Brain microvascular endothelial cell (primary cell): ENCODE measurements at regions not wholly inside any gene's neighbourhood (a gene's known extent, or its start where the extent isn't known, plus 50 kb on each side); places are given as distances from the start of the nearest gene placed in this dataset.

ENCODE experiments used
- DNase-seq: peaks from one replicate; pipeline ENCODE4 v3.0.0-alpha.2; 2020
- H3K27ac ChIP-seq: fragments of 250-450 bp; sonication (Bioruptor Pico); 2 replicates; pipeline ENCODE4 v1.5.1; 2020; ENCODE audit warnings: mild to moderate bottlenecking, moderate library complexity
- H3K27me3 ChIP-seq: fragments of 250-450 bp; sonication (Bioruptor Pico); replicated peaks from 2 replicates; pipeline ENCODE4 v1.5.1; 2020; ENCODE audit warnings: mild to moderate bottlenecking
- H3K36me3 ChIP-seq: fragments of 250-450 bp; sonication (Bioruptor Pico); replicated peaks from 2 replicates; pipeline ENCODE4 v1.5.1; 2020; ENCODE audit warnings: mild to moderate bottlenecking
- H3K4me3 ChIP-seq: 2 replicates; pipeline ENCODE4 v1.5.1; 2011; ENCODE audit warnings: low read depth, mild to moderate bottlenecking, control low read depth, low read length, moderate library complexity
- CTCF ChIP-seq: IDR thresholded peaks from 2 replicates; pipeline ENCODE4 v1.5.1; 2011; ENCODE audit warnings: low read depth, mild to moderate bottlenecking, moderate library complexity, low read length, control low read depth, inconsistent platforms; ENCODE audit errors: missing control alignments
- in situ Hi-C: cut with HindIII; loops from 2 replicates; pipeline ENCODE4 v1.10.0; 2017; ENCODE audit warnings: low sequenced_read_pairs, low pct_ligation_motif_present

GRCh38 chr5:97979740-97980139 is 793.7 kb upstream of the RGMB start:
- Histone ChIP-seq H3K27me3 (no peaks in the 10 kb centered on the region), H3K36me3 (no peaks in the 10 kb centered on the region), H3K27ac (no peak overlapping the region), H3K4me3 (no peak overlapping the region)
- no peak for TF ChIP-seq CTCF
- DNase-seq = peak; percentile 7
- in situ Hi-C loops = no loop called here

- Histone ChIP-seq H3K27ac (no peak overlapping the region), H3K4me3 (no peak overlapping the region), H3K27me3 (no peaks in the 10 kb centered on the region), H3K36me3 (no peaks in the 10 kb centered on the region)
- no peak for DNase-seq
- no peak for TF ChIP-seq CTCF
- in situ Hi-C loops = no loop called here
Measured at GRCh38 chr5:97980291-97980690, 793.2 kb upstream of the RGMB start.

- peak; percentile 87 for DNase-seq
- in situ Hi-C loops = no loop called here
Measured at GRCh38 chr5:97986069-97986468, 787.4 kb upstream of the RGMB start.

GRCh38 chr5:97991236-97991635 is 782.2 kb upstream of the RGMB start:
- no peak for TF ChIP-seq CTCF
- in situ Hi-C loops = no loop called here
- no peak for DNase-seq
- Histone ChIP-seq H3K27ac (no peak overlapping the region), H3K4me3 (no peak overlapping the region), H3K36me3 (no peaks in the 10 kb centered on the region), H3K27me3 (no peaks in the 10 kb centered on the region)

More at GRCh38 chr5:97986069-97986468, 787.4 kb upstream of the RGMB start:
- no peaks in the 10 kb centered on the region for H3K27me3 ChIP-seq
- H3K4me3 ChIP-seq = no peak overlapping the region
- peak overlapping the region; percentile 54 for H3K27ac ChIP-seq
- H3K36me3 ChIP-seq = no peaks in the 10 kb centered on the region
- TF ChIP-seq CTCF = peak; percentile 54

- Histone ChIP-seq H3K4me3 (no peak overlapping the region), H3K27ac (no peak overlapping the region), H3K36me3 (no peaks in the 10 kb centered on the region), H3K27me3 (no peaks in the 10 kb centered on the region)
- in situ Hi-C loops = no loop called here
- DNase-seq = no peak
- TF ChIP-seq CTCF = no peak
Measured at GRCh38 chr5:97998941-97999340, 774.5 kb upstream of the RGMB start.

- no peaks in the 10 kb centered on the region for H3K36me3 ChIP-seq
- H3K4me3 ChIP-seq = no peak overlapping the region
- no peak for TF ChIP-seq CTCF
- H3K27ac ChIP-seq = no peak overlapping the region
- no peak for DNase-seq
- in situ Hi-C loops = no loop called here
- no peaks in the 10 kb centered on the region for H3K27me3 ChIP-seq
Measured at GRCh38 chr5:98004463-98004862, 769.0 kb upstream of the RGMB start.
